ENCODE measurements at regions not wholly inside any gene's neighbourhood (a gene's known extent, or its start where the extent isn't known, plus 50 kb on each side); places are given as distances from the start of the nearest gene placed in this dataset.

DNA sequence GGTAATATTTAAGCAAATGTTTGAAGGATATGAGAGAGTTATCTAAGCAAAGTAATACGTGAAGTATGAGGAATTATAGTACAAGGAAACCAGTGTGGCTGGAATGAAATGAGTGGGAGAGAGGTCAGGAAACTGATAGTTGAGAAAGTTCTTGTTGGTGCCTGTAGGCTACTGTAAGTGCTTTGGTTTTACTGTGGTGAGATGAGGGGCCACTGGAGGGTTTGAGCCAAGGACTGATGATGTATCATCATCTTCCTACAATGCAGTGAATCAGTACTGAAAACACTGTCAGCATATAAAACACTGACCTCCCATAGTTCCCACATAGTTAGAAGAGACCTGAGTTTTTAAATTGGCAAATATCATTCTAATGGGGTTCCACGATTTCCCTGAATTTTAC is 367.5 kb upstream of the CTSO start:
- H3K4me3 ChIP-seq (replicated peaks in 1 of 2; ENCODE audit: low read depth in 2 of 2, low read length in 2 of 2): no peak overlapping the region
- DNase-seq (ENCODE audit: low read depth in 2 of 2): peak; percentile 72 to 88

DNA sequence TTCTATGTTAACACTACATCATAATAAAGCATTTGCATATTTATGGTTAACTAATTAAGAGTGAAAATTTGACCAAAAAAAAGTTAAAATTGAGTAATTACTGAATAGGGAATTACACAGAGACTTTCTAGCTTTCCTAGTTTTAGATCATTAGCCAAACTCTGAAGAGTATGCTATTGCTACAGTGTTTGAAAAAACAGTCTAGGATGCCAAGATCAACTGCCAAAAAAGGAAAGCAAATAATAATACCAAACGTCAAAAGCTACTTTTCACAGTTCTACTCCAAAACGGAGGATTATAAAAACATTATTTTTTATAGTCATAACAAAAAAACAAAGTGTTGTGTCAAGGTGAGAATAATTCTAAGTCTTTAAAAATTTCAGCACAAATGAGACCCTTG is 359.8 kb upstream of the CTSO start:
- peak in 1 of 2 donors; percentile 19 for DNase-seq (ENCODE audit: low read depth in 2 of 2)
- no peak overlapping the region for H3K4me3 ChIP-seq (replicated peaks in 1 of 2; ENCODE audit: low read depth in 2 of 2, low read length in 2 of 2)
- TF ChIP-seq, protein P1, sequence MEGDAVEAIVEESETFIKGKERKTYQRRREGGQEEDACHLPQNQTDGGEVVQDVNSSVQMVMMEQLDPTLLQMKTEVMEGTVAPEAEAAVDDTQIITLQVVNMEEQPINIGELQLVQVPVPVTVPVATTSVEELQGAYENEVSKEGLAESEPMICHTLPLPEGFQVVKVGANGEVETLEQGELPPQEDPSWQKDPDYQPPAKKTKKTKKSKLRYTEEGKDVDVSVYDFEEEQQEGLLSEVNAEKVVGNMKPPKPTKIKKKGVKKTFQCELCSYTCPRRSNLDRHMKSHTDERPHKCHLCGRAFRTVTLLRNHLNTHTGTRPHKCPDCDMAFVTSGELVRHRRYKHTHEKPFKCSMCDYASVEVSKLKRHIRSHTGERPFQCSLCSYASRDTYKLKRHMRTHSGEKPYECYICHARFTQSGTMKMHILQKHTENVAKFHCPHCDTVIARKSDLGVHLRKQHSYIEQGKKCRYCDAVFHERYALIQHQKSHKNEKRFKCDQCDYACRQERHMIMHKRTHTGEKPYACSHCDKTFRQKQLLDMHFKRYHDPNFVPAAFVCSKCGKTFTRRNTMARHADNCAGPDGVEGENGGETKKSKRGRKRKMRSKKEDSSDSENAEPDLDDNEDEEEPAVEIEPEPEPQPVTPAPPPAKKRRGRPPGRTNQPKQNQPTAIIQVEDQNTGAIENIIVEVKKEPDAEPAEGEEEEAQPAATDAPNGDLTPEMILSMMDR (IDR thresholded peaks at IDR 0.05; ENCODE audit: low read depth, low read length): no peak

More for the DNA sequence above, 367.5 kb upstream of the CTSO start:
- TF ChIP-seq, protein P1 (IDR thresholded peaks at IDR 0.05; ENCODE audit: low read depth, low read length): no peak

GRCh38 chr4:156312261-156312847 is 358.7 kb upstream of the CTSO start:
- TF ChIP-seq, protein P1 (IDR thresholded peaks at IDR 0.05; ENCODE audit: low read depth, low read length): no peak
- peak in 1 of 2 donors; percentile 31 for DNase-seq (ENCODE audit: low read depth in 2 of 2)
- no peak overlapping the region for H3K4me3 ChIP-seq (replicated peaks in 1 of 2; ENCODE audit: low read depth in 2 of 2, low read length in 2 of 2)

DNA sequence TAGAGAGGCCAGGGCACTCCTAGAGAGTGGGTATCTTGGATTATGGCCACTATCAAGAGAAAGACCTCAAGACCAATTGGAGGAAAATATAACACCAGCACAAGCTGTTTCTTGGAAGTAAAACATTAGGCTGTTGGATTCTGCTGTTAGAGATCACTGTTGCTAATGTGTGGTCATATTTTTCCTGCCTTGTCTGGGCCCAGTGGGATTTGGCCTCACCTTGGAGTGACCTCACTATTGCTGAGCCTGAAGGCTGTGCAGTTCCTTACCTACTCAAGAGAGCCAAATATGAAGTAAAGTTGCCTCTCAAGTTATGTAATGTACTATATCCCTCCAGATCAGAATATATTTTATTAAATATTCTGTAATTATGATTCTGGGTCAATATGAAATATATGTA is 355.4 kb upstream of the CTSO start:
- DNase-seq (ENCODE audit: low read depth in 2 of 2): no peak
- TF ChIP-seq, protein P1 (IDR thresholded peaks at IDR 0.05; ENCODE audit: low read depth, low read length): no peak
- H3K4me3 ChIP-seq (replicated peaks in 1 of 2; ENCODE audit: low read depth in 2 of 2, low read length in 2 of 2): no peak overlapping the region

- no peak for DNase-seq (ENCODE audit: low read depth in 2 of 2)
- H3K4me3 ChIP-seq (replicated peaks in 1 of 2; ENCODE audit: low read depth in 2 of 2, low read length in 2 of 2): no peak overlapping the region
- TF ChIP-seq, protein P1 (IDR thresholded peaks at IDR 0.05; ENCODE audit: low read depth, low read length): no peak
Measured at GRCh38 chr4:156303708-156304107, 350.0 kb upstream of the CTSO start.

- H3K4me3 ChIP-seq (replicated peaks in 1 of 2; ENCODE audit: low read depth in 2 of 2, low read length in 2 of 2): no peak overlapping the region
- TF ChIP-seq, protein P1 (IDR thresholded peaks at IDR 0.05; ENCODE audit: low read depth, low read length): no peak
- peak; percentile 89 to 94 for DNase-seq (ENCODE audit: low read depth in 2 of 2)
Measured at GRCh38 chr4:156298230-156298629, 344.6 kb upstream of the CTSO start.

GRCh38 chr4:156295676-156296195 is 342.1 kb upstream of the CTSO start:
- DNase-seq (ENCODE audit: low read depth in 2 of 2): peak; percentile 16 to 45
- TF ChIP-seq, protein P1 (IDR thresholded peaks at IDR 0.05; ENCODE audit: low read depth, low read length): no peak
- no peak overlapping the region for H3K4me3 ChIP-seq (replicated peaks in 1 of 2; ENCODE audit: low read depth in 2 of 2, low read length in 2 of 2)
